ENCODE measurements at regions not wholly inside any gene's neighbourhood (a gene's known extent, or its start where the extent isn't known, plus 50 kb on each side); places are given as distances from the start of the nearest gene placed in this dataset.
"Not testable (repeated sequence)": the region's sequence is repeated elsewhere in the genome, so short reads cannot be mapped to it uniquely, and the experiment has no call there.

DNA sequence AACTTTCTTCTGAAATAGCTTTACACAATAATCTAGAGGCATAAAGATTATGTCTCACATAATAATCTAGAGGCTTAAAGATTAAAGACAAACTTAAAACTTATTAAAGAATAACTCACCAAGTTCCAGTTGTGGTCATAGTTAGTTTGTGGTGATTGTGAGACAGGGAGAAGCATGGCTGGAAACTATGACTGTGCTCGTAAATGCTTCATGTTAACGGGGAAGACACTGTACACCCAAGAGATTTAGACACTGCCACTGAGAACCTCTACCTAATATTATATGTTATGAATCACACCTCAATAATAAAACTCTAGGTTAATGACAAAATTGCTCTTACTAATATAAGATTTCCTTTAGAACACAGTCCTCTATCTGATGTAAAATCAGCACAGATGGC, 541.6 kb downstream of the TMEM121 start:
- Histone ChIP-seq H3K27ac (replicated peaks) (no peak overlapping the region), H3K4me3 (replicated peaks; ENCODE audit: insufficient read depth, low read length) (no peak overlapping the region), H3K27me3 (ENCODE audit: insufficient read depth, poor library complexity, severe bottlenecking) (peaks cover 3% of the 10 kb centered on the region)
- TF ChIP-seq POLR2AphosphoS5 (IDR thresholded peaks at IDR 0.05; ENCODE audit: low read depth) (no peak), GABPA (IDR thresholded peaks at IDR 0.05; ENCODE audit: low read depth) (no peak), REST (IDR thresholded peaks at IDR 0.05; ENCODE audit: insufficient replicate concordance, low read depth) (no peak), SPI1 (IDR thresholded peaks at IDR 0.05; ENCODE audit: borderline replicate concordance, low read depth) (no peak)
- TF ChIP-seq, protein P1, sequence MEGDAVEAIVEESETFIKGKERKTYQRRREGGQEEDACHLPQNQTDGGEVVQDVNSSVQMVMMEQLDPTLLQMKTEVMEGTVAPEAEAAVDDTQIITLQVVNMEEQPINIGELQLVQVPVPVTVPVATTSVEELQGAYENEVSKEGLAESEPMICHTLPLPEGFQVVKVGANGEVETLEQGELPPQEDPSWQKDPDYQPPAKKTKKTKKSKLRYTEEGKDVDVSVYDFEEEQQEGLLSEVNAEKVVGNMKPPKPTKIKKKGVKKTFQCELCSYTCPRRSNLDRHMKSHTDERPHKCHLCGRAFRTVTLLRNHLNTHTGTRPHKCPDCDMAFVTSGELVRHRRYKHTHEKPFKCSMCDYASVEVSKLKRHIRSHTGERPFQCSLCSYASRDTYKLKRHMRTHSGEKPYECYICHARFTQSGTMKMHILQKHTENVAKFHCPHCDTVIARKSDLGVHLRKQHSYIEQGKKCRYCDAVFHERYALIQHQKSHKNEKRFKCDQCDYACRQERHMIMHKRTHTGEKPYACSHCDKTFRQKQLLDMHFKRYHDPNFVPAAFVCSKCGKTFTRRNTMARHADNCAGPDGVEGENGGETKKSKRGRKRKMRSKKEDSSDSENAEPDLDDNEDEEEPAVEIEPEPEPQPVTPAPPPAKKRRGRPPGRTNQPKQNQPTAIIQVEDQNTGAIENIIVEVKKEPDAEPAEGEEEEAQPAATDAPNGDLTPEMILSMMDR (IDR thresholded peaks at IDR 0.05; ENCODE audit: insufficient read depth, low read length), result no peak
- no peak for DNase-seq (ENCODE audit: low read depth in 1 of 2, low spot score in 1 of 2)

DNA sequence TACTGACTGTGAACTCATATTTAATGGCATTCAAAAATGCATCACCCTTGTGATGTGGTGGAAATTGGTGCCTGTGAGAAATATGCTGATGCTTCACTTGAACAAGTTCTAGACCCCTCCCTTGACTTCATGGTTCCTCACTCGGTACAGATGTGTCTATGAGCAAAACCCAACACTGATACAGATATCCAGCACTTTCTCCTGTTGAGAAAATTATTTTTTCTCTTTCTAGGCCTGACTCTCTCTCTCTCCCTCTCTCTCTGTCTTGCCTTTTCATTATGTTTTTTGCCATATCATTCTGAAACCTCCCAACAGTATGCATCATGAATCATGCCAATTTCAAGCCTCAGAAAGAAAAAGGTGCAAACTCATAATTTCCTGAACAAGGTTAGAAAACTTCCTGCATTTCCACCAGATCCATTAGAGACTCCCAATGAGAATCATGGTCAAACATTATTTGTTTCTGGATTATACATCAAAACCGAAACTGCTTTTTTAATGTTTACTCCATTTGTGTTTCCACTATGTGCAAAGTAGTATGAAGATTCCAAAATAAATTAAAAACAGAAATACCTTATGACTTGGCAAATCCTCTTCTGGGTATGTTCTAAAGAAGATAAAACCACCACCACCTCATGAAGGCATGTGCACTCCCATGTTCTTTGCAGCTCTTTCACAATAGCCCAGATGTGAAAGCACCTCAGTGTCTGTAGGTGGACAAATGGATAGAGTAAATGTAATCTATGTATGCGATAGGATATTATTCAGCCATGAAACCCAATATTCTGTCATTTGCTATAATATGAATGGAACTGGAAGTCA, 543.6 kb downstream of the TMEM121 start:
- Histone ChIP-seq H3K27me3 (ENCODE audit: insufficient read depth, poor library complexity, severe bottlenecking) (no peaks in the 10 kb centered on the region), H3K27ac (replicated peaks) (no peak overlapping the region), H3K4me3 (replicated peaks; ENCODE audit: insufficient read depth, low read length) (no peak overlapping the region)
- no peak for DNase-seq (ENCODE audit: low read depth in 1 of 2, low spot score in 1 of 2)
- TF ChIP-seq, protein P1 (IDR thresholded peaks at IDR 0.05; ENCODE audit: insufficient read depth, low read length), result no peak
- no peak for TF ChIP-seq GABPA (IDR thresholded peaks at IDR 0.05; ENCODE audit: low read depth)
- no peak for TF ChIP-seq POLR2AphosphoS5 (IDR thresholded peaks at IDR 0.05; ENCODE audit: low read depth)
- TF ChIP-seq REST (IDR thresholded peaks at IDR 0.05; ENCODE audit: insufficient replicate concordance, low read depth), result no peak
- TF ChIP-seq SPI1 (IDR thresholded peaks at IDR 0.05; ENCODE audit: borderline replicate concordance, low read depth), result no peak

DNA sequence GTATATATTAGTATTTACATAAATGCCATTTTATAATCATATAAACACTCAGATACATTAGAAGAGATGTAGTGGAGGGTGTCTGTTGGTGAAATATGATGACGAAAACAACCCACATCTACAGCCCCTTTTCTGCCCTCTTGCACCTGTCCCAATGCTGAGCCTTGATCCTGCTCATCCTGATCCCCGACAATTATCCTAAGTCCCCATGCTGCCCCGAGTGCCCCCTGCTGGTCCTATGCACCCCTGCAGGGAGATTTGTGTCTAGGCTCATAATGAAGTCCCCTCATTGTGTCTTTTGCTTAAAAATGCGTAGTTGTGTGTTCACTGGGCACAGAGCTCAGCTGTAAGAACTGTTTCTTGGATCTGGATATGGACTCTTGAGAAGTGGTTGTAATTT, 554.5 kb downstream of the TMEM121 start:
- H3K27me3 ChIP-seq (ENCODE audit: insufficient read depth, poor library complexity, severe bottlenecking), result no peaks in the 10 kb centered on the region
- TF ChIP-seq POLR2AphosphoS5 (IDR thresholded peaks at IDR 0.05; ENCODE audit: low read depth) (no peak), GABPA (IDR thresholded peaks at IDR 0.05; ENCODE audit: low read depth) (no peak), REST (IDR thresholded peaks at IDR 0.05; ENCODE audit: insufficient replicate concordance, low read depth) (no peak), SPI1 (IDR thresholded peaks at IDR 0.05; ENCODE audit: borderline replicate concordance, low read depth) (no peak)
- TF ChIP-seq, protein P1 (IDR thresholded peaks at IDR 0.05; ENCODE audit: insufficient read depth, low read length), result no peak
- H3K27ac ChIP-seq (replicated peaks), result no peak overlapping the region
- no peak overlapping the region for H3K4me3 ChIP-seq (replicated peaks; ENCODE audit: insufficient read depth, low read length)
- DNase-seq (ENCODE audit: low read depth in 1 of 2, low spot score in 1 of 2), result no peak

DNA sequence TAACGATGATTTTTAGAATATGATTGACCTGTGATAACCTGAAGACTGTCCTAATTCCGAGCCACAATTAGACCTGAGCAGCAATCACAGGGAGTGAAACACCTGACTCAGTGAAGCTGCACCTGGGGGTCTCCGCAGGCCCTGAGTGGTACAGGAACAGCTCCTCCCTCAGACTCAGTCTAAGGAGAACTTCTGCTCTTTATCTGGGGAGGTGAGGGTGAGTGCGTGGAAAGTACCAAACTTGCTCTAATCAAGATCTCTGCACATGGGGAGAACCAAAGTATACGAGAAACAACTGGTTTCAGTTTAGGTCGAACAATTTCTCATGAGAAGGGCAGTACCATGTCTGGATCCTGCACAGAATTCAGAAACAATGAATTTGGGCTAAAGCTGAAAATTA, 555.3 kb downstream of the TMEM121 start:
- not testable (repeated sequence) for H3K27ac ChIP-seq (replicated peaks)

More for the DNA sequence above, 555.3 kb downstream of the TMEM121 start:
- not testable (repeated sequence) for H3K4me3 ChIP-seq (replicated peaks; ENCODE audit: insufficient read depth, low read length); H3K27me3 ChIP-seq (ENCODE audit: insufficient read depth, poor library complexity, severe bottlenecking); DNase-seq (ENCODE audit: low read depth in 1 of 2, low spot score in 1 of 2)
